Activated CD4-positive, alpha-beta T cell treated with anti-CD3 and anti-CD28 coated beads, Interleukin-2, amount 10 ng/mL, durations not matched to agents 7 days and 5 days (primary cell): ENCODE measurements at regions not wholly inside any gene's neighbourhood (a gene's known extent, or its start where the extent isn't known, plus 50 kb on each side); places are given as distances from the start of the nearest gene placed in this dataset.
"Not testable (repeated sequence)": the region's sequence is repeated elsewhere in the genome, so short reads cannot be mapped to it uniquely, and the experiment has no call there.

Source experiments
- CTCF ChIA-PET: fragments of 350-600 bp; sonication (Branson Sonifier 250); formaldehyde crosslinking; loops from one replicate; lab custom pipeline; 2021; ENCODE audit warnings: antibody characterized with exemption; lab: Charles Lee
- POLR2A ChIA-PET: fragments of 350-600 bp; sonication (Branson Sonifier 250); formaldehyde crosslinking; loops from one replicate; lab custom pipeline; 2021; ENCODE audit warnings: antibody characterized with exemption; lab: Charles Lee
- DNase-seq: peaks from one replicate; pipeline ENCODE4 v3.0.0-alpha.2; 2020
- H3K27ac Mint-ChIP-seq: one replicate; pipeline ENCODE4 v1.8.0; 2021; ENCODE audit warnings: mild to moderate bottlenecking, moderate library complexity, mixed read lengths
- H3K27me3 Mint-ChIP-seq: one replicate; pipeline ENCODE4 v1.8.0; 2021; ENCODE audit warnings: mixed read lengths
- H3K36me3 Mint-ChIP-seq: one replicate; pipeline ENCODE4 v1.8.0; 2021; ENCODE audit warnings: low read depth, mixed read lengths
- H3K4me1 Mint-ChIP-seq: one replicate; pipeline ENCODE4 v1.8.0; 2021; ENCODE audit warnings: mixed read lengths
- H3K4me3 Mint-ChIP-seq: one replicate; pipeline ENCODE4 v1.8.0; 2021; ENCODE audit warnings: mild to moderate bottlenecking, moderate library complexity, mixed read lengths
- H3K9me3 Mint-ChIP-seq: one replicate; pipeline ENCODE4 v1.8.0; 2021; ENCODE audit warnings: mixed read lengths

DNA sequence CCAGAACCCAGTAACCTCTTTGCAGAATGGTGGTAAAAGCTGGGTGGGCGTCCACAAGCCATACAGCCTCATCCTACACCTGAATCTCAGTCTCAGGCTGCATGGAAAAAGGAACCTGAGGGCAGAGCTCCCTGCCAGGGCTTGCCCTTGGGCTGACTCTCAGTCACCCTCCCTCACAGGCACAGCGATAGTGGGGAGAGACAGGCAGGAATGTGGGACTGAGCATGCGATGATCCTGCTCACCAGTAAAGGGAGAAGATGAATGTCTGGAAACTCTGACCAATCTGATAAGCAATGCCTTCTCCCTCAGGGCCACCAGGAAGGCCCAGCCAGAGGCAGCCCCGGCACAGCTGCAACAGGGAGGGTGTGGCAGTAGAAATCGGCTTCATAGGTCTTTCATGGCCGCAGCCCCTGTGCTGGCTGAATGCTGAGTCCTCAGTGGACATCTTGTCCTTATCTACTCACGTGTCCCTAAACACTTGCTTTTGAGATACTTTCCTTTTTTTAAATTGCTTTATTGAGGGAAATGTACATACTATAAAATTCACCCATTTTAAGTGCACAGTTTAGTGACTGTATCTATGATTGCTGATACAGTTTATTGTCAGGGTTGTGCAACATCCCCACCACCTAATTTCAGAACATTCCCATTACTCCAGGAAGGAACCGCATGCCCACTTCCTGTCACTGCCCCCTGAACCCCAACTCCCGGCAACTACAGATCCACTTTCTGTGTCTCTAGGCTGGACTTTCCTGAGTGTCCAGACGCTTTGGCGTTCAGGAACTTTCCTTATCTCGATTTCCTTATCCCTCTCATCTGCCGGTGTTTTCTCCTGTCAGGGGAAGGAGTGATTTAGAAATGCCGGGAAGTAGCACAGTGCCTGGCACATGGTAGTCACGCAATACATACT, 258.1 kb downstream of the PCNX1 start:
- ChIA-PET POLR2A (no interaction called here), CTCF (interaction anchor here (1.3 to 1.7 kb wide), 3 partner anchors 9 to 37 kb away, joined by 3 to 5 read pairs (median 3); no protein-coding TSS in a partner anchor)
- Mint-ChIP-seq H3K27ac (no peak overlapping the region), H3K9me3 (no peaks in the 10 kb centered on the region), H3K36me3 (no peaks in the 10 kb centered on the region), H3K27me3 (peaks cover 22% of the 10 kb centered on the region), H3K4me3 (no peak overlapping the region), H3K4me1 (peaks cover 14% of the 10 kb centered on the region)
- DNase-seq, result no peak

DNA sequence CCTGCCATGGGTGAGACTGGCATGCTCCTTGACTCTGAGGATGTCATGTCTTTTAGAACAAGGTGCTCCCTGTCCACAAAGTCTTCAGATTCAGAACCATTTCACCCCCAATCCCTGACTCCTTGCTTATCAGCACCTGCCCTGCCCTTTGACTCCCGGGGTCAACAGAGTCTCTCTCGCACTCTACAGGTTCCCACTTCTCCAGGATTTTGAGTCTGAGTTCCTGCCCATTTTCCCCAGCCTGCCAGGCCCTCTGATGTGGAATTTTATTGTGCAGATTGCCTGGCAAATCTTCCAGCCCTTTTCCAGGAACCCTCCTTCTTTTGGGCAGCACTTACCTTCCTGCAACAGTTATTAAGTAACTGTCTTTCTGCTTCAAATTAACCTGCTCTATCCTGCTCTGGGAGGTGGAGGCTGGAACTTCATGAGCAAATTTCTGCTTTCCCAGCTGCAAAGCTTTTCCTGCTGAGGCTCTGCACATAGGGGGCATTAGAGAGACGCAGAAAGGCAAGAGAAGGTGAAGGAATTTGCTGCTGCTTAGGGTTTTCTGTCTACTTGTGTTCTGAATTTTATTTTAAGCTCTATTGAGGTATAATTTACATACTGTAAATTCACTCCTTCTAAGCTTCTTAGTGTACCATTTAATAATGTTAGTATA, 259.1 kb downstream of the PCNX1 start:
- Mint-ChIP-seq H3K27me3 (peaks cover 16% of the 10 kb centered on the region), H3K4me1 (peaks cover 14% of the 10 kb centered on the region), H3K36me3 (no peaks in the 10 kb centered on the region), H3K9me3 (no peaks in the 10 kb centered on the region), H3K27ac (no peak overlapping the region), H3K4me3 (no peak overlapping the region)
- DNase-seq, result no peak
- ChIA-PET CTCF (interaction anchor here (0.7 to 2.7 kb wide), 9 partner anchors 11 to 281 kb away, joined by 3 to 9 read pairs (median 3); no protein-coding TSS in a partner anchor), POLR2A (no interaction called here)

DNA sequence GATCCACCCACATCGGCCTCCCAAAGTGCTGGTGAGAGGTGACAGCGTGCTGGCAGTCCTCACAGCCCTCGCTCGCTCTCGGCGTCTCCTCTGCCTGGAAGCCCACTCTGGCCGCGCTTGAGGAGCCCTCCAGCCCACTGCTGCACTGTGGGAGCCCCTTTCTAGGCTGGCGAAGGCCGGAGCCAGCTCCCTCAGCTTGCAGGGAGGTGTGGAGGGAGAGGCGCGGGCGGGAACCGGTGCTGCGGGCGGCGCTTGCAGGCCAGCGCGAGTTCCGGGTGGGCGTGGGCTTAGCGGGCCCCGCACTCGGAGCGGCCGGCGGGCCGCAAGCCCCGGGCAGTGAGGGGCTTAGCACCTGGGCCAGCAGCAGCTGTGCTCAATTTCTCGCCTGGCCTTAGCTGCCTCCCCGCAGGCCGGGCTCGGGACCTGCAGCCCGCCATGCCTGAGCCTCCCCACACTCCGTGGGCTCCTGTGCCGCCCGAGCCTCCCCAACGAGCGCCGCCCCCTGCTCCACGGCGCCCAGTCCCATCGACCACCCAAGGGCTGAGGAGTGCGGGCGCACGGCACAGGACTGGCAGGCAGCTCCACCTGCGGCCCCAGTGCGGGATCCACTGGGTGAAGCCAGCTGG, 260.2 kb downstream of the PCNX1 start:
- Mint-ChIP-seq H3K4me1 (peaks cover 14% of the 10 kb centered on the region), H3K27me3 (peaks cover 11% of the 10 kb centered on the region)
- H3K9me3 Mint-ChIP-seq, POLR2A ChIA-PET, H3K27ac Mint-ChIP-seq, H3K4me3 Mint-ChIP-seq, H3K36me3 Mint-ChIP-seq, DNase-seq: not testable (repeated sequence)
- CTCF ChIA-PET, result interaction anchor here (1.0 to 2.7 kb wide), 7 partner anchors 8 to 587 kb away, joined by 3 to 9 read pairs (median 3); no protein-coding TSS in a partner anchor

DNA sequence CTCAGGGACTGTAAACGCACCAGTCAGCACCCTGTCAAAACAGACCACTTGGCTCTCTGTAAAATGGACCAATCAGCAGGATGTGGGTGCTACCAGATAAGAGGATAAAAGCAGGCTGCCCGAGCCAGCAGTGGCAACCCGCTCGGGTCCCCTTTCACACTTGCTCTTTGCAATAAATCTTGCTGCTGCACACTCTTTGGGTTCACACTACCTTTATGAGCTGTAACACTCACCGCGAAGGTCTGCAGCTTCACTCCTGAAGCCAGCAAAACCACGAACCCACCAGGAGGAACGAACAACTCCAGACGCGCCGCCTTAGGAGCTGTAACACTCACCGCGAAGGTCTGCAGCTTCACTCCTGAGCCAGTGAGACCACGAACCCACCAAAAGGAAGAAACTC, 260.9 kb downstream of the PCNX1 start:
- H3K9me3 Mint-ChIP-seq, POLR2A ChIA-PET, H3K36me3 Mint-ChIP-seq: not testable (repeated sequence)
- peaks cover 11% of the 10 kb centered on the region for H3K27me3 Mint-ChIP-seq
- peak; percentile 25 for DNase-seq
- peak overlapping the region; percentile 44 for H3K27ac Mint-ChIP-seq
- H3K4me3 Mint-ChIP-seq, result peak overlapping the region; percentile 48
- CTCF ChIA-PET, result interaction anchor here (1.4 to 2.7 kb wide), 4 partner anchors 9 to 586 kb away, joined by 3 to 9 read pairs (median 4); no protein-coding TSS in a partner anchor
- H3K4me1 Mint-ChIP-seq, result peaks cover 14% of the 10 kb centered on the region

DNA sequence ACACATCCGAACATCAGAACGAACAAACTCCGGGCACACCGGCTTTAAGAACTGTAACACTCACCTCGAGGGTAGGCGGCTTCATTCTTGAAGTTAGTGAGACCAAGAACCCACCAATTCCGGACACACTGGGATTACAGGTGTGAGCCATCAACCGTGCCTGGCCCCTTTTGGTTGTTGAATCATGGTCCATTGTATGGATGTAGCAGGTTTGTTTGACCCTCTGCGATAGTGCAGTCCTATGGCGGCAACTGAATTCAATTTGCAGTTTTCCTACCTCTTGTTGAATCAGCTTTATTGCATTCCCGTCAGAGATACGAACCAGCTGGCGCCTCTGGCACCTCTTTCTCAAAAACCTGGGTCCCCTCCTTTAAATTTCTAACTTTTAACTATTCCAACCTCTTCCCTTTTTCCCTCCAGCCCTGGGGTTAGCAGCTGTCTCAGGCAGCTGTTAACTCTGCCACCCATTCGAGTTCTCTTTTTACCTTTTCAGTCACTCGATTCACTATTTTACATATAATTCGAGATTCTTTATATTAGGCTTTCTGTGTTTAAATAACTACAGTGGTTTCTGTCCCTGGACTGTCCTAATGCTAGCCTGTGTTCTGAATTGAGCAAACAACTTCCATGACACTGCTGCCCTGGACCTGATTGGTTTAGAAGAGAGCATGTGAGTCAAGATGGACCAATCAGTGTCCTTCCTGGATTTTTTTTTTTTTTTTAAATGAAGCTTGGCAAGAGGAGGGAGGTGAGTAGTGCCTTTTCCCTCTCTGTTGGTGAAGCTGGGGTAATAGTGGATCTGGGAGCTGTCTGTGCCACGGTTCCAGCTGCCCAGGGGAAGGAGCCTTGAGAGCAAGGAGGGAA, 261.5 kb downstream of the PCNX1 start:
- Mint-ChIP-seq H3K27me3 (peaks cover 11% of the 10 kb centered on the region), H3K27ac (no peak overlapping the region), H3K4me3 (peak overlapping the region; percentile 48), H3K4me1 (peaks cover 14% of the 10 kb centered on the region), H3K36me3 (no peaks in the 10 kb centered on the region), H3K9me3 (no peaks in the 10 kb centered on the region)
- CTCF ChIA-PET, result interaction anchor here (0.6 to 2.7 kb wide), 4 partner anchors 10 to 585 kb away, joined by 3 to 9 read pairs (median 4); no protein-coding TSS in a partner anchor
- POLR2A ChIA-PET, result no interaction called here
- DNase-seq, result no peak

DNA sequence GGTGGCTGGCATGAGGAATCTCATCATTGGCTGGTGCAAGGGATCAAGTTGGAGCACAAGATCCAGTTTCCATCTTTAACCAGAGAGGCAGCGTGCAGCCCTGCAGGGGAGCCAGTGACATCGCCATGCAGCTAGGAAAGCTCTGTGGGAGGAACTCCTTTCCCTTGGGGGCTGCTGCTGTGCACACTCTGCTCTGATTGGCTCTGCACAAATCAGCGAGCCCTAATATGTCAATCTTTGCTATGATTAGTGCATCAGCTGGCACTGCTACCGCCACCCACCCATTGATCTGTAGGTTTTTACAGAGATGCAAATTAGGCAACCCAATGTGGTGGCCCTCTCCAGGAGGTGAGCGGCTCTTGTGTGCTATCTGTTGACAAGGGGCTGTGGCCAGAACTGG, 262.6 kb downstream of the PCNX1 start:
- no peaks in the 10 kb centered on the region for H3K36me3 Mint-ChIP-seq
- H3K4me1 Mint-ChIP-seq, result peaks cover 14% of the 10 kb centered on the region
- H3K27ac Mint-ChIP-seq, result no peak overlapping the region
- no peak overlapping the region for H3K4me3 Mint-ChIP-seq
- DNase-seq, result no peak
- H3K27me3 Mint-ChIP-seq, result peaks cover 11% of the 10 kb centered on the region
- H3K9me3 Mint-ChIP-seq, result no peaks in the 10 kb centered on the region
- CTCF ChIA-PET, result interaction anchor here (2.3 kb wide), 1 partner anchor 10 kb away, joined by 5 read pairs; no protein-coding TSS in a partner anchor
- POLR2A ChIA-PET, result no interaction called here

DNA sequence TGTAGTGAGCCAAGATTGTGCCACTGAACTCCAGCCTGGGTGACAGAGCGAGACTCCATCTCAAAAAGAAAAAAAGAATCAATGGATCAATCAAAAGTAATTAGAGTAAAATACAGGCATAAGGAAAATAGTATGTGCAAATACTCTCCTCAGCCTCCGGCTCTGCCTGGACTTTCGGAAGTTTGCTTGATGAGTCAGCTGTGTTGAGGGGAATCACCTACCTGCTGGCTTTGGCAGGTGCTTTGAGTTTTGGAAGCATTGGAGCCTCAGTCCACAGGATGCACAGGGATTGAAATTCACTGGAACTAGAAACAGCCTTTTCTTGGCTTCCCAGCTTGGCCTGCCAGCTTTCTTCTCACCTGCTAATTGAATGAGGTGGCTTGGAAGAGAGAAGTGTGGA, 268.2 kb downstream of the PCNX1 start:
- POLR2A ChIA-PET, result no interaction called here
- DNase-seq, result no peak
- H3K27ac Mint-ChIP-seq, result no peak overlapping the region
- H3K36me3 Mint-ChIP-seq, result no peaks in the 10 kb centered on the region
- H3K4me3 Mint-ChIP-seq, result no peak overlapping the region
- H3K9me3 Mint-ChIP-seq, result no peaks in the 10 kb centered on the region
- H3K4me1 Mint-ChIP-seq, result no peaks in the 10 kb centered on the region
- H3K27me3 Mint-ChIP-seq, result no peaks in the 10 kb centered on the region
- CTCF ChIA-PET, result no interaction called here

DNA sequence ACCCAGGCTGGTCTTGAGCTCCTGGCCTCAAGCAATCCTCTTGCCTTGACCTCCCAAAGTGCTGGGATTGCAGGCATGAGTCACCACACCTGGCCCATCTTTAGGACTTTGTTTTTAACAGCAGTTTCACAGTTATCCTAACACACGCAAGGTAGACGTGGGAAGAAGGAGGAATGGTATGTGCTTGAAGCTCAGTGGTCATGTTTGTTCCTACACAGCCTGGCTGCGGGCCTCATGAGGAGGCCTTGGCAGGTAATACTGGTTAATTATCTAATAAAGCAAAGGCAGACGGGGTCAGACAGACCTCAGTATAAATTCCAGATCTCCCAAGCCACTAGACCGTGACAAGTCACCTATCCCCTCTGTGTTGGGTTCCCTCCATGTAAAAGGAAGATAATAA, 271.8 kb downstream of the PCNX1 start:
- no peak for DNase-seq
- ChIA-PET POLR2A (interaction anchor here (0.7 kb wide), 1 partner anchor 84 kb away, joined by 8 read pairs; no protein-coding TSS in a partner anchor), CTCF (interaction anchor here (1.6 to 1.7 kb wide), 2 partner anchors 9 to 19 kb away, joined by 4 to 5 read pairs; no protein-coding TSS in a partner anchor)
- no peaks in the 10 kb centered on the region for H3K9me3 Mint-ChIP-seq
- no peak overlapping the region for H3K4me3 Mint-ChIP-seq
- H3K27me3 Mint-ChIP-seq, result no peaks in the 10 kb centered on the region
- no peak overlapping the region for H3K27ac Mint-ChIP-seq
- H3K36me3 Mint-ChIP-seq, result no peaks in the 10 kb centered on the region
- H3K4me1 Mint-ChIP-seq, result no peaks in the 10 kb centered on the region

DNA sequence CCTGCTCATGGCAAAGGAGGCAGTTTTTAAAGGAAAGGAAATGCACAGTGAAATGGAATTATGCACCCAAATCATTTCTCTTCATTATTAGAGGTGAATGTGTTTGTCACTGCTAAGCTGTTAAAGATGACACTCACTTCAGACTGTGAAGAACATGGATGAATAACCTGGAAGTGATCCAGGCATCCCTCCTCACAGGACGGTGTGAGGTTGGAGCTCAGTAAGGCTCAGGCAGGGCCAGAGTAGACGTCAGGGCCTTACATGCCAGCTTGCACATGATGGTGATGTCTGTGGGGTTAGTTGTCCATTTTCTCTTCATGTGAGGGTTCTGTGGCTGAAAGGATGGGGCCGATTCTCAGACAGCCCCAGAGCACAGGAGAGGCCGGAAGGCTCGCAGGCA, 273.1 kb downstream of the PCNX1 start:
- no peak overlapping the region for H3K27ac Mint-ChIP-seq
- H3K36me3 Mint-ChIP-seq, result no peaks in the 10 kb centered on the region
- ChIA-PET POLR2A (no interaction called here), CTCF (interaction anchor here (1.7 kb wide), 1 partner anchor 10 kb away, joined by 5 read pairs; no protein-coding TSS in a partner anchor)
- no peaks in the 10 kb centered on the region for H3K9me3 Mint-ChIP-seq
- no peak overlapping the region for H3K4me3 Mint-ChIP-seq
- no peaks in the 10 kb centered on the region for H3K4me1 Mint-ChIP-seq
- H3K27me3 Mint-ChIP-seq, result peaks cover 4% of the 10 kb centered on the region
- DNase-seq, result no peak

DNA sequence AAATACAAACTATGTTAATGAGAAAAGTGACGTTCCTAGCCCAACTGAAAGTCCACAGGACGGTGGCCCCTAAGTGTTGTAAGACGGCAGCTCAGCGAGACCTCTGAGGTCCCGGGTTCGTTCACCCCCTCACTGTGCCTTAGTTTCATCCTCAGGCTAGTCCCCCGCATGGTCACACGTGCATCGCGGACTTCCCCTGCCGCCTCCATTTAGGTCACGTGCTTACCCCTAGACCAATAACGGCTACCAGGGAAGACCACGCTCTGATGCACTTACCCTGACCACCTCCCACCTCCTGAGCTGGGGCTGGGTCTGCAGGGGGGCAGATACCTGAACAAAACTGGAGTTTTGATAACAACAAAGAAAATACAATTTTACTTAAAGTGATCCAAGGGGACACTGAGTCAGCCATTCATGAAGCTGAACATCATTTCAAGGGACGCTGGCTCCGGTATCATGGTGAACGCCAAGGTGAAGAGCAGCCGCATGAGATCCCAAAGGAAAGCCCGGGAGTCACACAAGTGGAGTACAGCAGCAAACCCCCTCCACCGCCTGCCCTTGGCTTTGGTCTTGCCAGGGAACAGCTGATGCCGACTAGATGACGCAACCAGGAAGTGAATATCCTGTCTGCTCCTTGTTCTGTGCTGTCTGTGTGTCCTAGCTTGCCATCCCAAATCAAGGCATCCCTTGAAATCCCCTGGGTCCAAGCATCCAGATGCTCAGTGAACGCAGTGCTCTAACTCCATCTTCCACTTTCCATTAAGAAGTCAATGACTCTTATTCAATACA, 274.1 kb downstream of the PCNX1 start:
- Mint-ChIP-seq H3K36me3 (no peaks in the 10 kb centered on the region), H3K27ac (no peak overlapping the region), H3K4me1 (no peaks in the 10 kb centered on the region), H3K27me3 (peaks cover 10% of the 10 kb centered on the region), H3K9me3 (no peaks in the 10 kb centered on the region), H3K4me3 (no peak overlapping the region)
- no peak for DNase-seq
- POLR2A ChIA-PET, result no interaction called here
- CTCF ChIA-PET, result interaction anchor here (1.1 to 2.1 kb wide), 4 partner anchors 14 to 39 kb away, joined by 3 to 5 read pairs (median 4); no protein-coding TSS in a partner anchor
